ENCODE measurements at regions not wholly inside any gene's neighbourhood (a gene's known extent, or its start where the extent isn't known, plus 50 kb on each side); places are given as distances from the start of the nearest gene placed in this dataset.
"Not testable (repeated sequence)": the region's sequence is repeated elsewhere in the genome, so short reads cannot be mapped to it uniquely, and the experiment has no call there.

DNA sequence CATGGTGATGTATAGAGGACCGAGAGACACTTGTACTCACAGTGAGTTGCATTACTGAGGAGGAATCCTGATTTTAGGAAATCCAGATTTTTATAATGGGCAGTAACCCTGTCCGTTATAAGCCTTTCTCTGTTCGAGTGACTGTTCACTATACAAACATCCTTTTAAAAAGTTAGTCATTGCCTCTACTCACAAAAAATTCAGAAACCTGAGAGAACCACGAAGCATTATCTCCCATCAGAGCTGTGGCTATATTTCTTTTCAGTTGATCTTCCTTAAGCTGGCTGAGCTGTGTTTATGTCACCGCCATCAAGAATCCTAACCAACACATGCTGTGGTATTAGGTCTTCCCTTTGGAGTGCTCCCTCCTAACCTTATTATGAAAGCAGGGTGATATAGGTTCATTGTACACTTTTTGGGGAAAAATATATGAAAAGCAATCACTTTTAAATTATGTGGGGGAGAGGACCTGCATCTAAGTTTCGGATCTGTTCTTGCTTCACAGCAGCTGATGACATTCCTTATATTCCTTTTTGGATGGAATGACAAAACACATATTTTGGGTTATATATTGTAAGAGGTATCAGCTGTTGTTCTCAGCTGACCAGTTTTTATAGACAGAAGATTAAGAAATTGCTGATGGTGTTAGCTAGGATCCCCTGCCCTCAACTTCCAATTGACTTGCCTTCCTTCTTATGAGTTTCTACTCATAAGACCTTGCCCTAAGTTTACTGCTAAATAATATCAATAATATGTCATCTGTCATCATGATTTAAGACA is 465.9 kb upstream of the RASGRP1 start:
- no peak overlapping the region for H3K27ac ChIP-seq (ENCODE audit: low read depth, low read length, poor library complexity, severe bottlenecking)
- no peaks in the 10 kb centered on the region for H3K79me2 ChIP-seq (ENCODE audit: insufficient read depth, low read length)
- H3K9me2 ChIP-seq (ENCODE audit: low read depth, low read length) = no peaks in the 10 kb centered on the region
- no peaks in the 10 kb centered on the region for H3K27me3 ChIP-seq (ENCODE audit: insufficient read depth, low read length)
- no peaks in the 10 kb centered on the region for H3K36me3 ChIP-seq (ENCODE audit: insufficient read depth, low read length)
- no peaks in the 10 kb centered on the region for H3K9me3 ChIP-seq (ENCODE audit: low read length)
- H2AFZ ChIP-seq (ENCODE audit: low read length) = no peak overlapping the region
- no peaks in the 10 kb centered on the region for H4K20me1 ChIP-seq (ENCODE audit: insufficient read depth, low read length)
- no peak for TF ChIP-seq EZH2 (IDR thresholded peaks at IDR 0.05; ENCODE audit: borderline replicate concordance, low read length)
- TF ChIP-seq, protein P1, sequence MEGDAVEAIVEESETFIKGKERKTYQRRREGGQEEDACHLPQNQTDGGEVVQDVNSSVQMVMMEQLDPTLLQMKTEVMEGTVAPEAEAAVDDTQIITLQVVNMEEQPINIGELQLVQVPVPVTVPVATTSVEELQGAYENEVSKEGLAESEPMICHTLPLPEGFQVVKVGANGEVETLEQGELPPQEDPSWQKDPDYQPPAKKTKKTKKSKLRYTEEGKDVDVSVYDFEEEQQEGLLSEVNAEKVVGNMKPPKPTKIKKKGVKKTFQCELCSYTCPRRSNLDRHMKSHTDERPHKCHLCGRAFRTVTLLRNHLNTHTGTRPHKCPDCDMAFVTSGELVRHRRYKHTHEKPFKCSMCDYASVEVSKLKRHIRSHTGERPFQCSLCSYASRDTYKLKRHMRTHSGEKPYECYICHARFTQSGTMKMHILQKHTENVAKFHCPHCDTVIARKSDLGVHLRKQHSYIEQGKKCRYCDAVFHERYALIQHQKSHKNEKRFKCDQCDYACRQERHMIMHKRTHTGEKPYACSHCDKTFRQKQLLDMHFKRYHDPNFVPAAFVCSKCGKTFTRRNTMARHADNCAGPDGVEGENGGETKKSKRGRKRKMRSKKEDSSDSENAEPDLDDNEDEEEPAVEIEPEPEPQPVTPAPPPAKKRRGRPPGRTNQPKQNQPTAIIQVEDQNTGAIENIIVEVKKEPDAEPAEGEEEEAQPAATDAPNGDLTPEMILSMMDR (IDR thresholded peaks at IDR 0.05; ENCODE audit: low read length) = no peak
- H3K4me2 ChIP-seq (ENCODE audit: low read length) = no peak overlapping the region
- no peak overlapping the region for H3K9ac ChIP-seq (ENCODE audit: low read length)
- H3K4me3 ChIP-seq (ENCODE audit: low read depth, low read length, poor library complexity, severe bottlenecking) = no peak overlapping the region
- H3K4me1 ChIP-seq (ENCODE audit: insufficient read depth, low read length, severe bottlenecking) = no peaks in the 10 kb centered on the region
- no peaks in the 10 kb centered on the region for H3F3A ChIP-seq (ENCODE audit: insufficient read depth, low read length)

DNA sequence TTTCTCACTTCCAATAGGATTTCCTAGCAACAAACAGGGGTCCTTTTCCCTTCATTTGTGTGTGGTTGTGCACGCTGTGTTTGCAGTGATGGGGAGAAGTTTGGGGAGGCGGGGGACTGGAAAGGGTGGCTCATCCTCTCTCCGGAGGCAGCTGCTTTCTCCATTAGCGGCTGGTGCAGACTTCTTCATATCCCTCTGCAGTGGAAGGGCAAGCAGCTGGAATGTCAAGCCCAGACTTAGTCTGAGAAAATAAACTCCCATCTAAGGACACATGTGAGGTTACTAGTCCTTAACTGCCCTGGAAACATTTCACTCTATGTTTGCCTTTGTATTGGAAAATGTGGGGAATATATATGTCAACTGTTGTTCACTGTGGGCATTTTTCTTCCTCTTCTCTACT is 467.0 kb upstream of the RASGRP1 start:
- no peaks in the 10 kb centered on the region for H3K9me2 ChIP-seq (ENCODE audit: low read depth, low read length)
- H3K4me1 ChIP-seq (ENCODE audit: insufficient read depth, low read length, severe bottlenecking) = no peaks in the 10 kb centered on the region
- no peaks in the 10 kb centered on the region for H3K79me2 ChIP-seq (ENCODE audit: insufficient read depth, low read length)
- no peaks in the 10 kb centered on the region for H4K20me1 ChIP-seq (ENCODE audit: insufficient read depth, low read length)
- no peak overlapping the region for H2AFZ ChIP-seq (ENCODE audit: low read length)
- H3K4me2 ChIP-seq (ENCODE audit: low read length) = no peak overlapping the region
- TF ChIP-seq, protein P1 (IDR thresholded peaks at IDR 0.05; ENCODE audit: low read length) = no peak
- TF ChIP-seq EZH2 (IDR thresholded peaks at IDR 0.05; ENCODE audit: borderline replicate concordance, low read length) = no peak
- no peaks in the 10 kb centered on the region for H3K27me3 ChIP-seq (ENCODE audit: insufficient read depth, low read length)
- no peaks in the 10 kb centered on the region for H3K36me3 ChIP-seq (ENCODE audit: insufficient read depth, low read length)
- H3K9ac ChIP-seq (ENCODE audit: low read length) = no peak overlapping the region
- H3K4me3 ChIP-seq (ENCODE audit: low read depth, low read length, poor library complexity, severe bottlenecking) = no peak overlapping the region
- H3K9me3 ChIP-seq (ENCODE audit: low read length) = no peaks in the 10 kb centered on the region
- no peak overlapping the region for H3K27ac ChIP-seq (ENCODE audit: low read depth, low read length, poor library complexity, severe bottlenecking)
- H3F3A ChIP-seq (ENCODE audit: insufficient read depth, low read length) = no peaks in the 10 kb centered on the region

DNA sequence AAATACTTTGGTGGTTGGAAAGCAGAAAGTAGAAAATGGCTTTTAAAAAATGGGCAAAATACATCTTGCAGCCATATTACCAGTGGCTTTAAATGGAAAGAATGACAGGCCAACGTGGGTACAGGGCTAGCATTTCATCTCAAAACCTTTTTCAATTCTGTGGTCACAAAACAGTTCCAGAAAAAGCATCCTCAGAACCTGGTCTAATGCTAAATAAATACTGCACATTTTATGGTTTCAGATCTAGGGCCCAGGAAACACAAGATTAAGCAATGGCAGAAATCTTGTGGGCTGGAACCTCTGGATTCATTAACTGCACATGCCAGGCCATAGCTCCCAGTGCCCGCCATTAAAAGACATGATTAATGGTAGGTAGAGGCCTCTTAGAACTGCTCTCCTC is 470.2 kb upstream of the RASGRP1 start:
- TF ChIP-seq, protein P1 (IDR thresholded peaks at IDR 0.05; ENCODE audit: low read length) = no peak
- no peak overlapping the region for H3K9ac ChIP-seq (ENCODE audit: low read length)
- no peaks in the 10 kb centered on the region for H3K36me3 ChIP-seq (ENCODE audit: insufficient read depth, low read length)
- no peaks in the 10 kb centered on the region for H3K27me3 ChIP-seq (ENCODE audit: insufficient read depth, low read length)
- no peaks in the 10 kb centered on the region for H3F3A ChIP-seq (ENCODE audit: insufficient read depth, low read length)
- no peaks in the 10 kb centered on the region for H3K9me2 ChIP-seq (ENCODE audit: low read depth, low read length)
- H3K4me1 ChIP-seq (ENCODE audit: insufficient read depth, low read length, severe bottlenecking) = no peaks in the 10 kb centered on the region
- H2AFZ ChIP-seq (ENCODE audit: low read length) = no peak overlapping the region
- H3K4me2 ChIP-seq (ENCODE audit: low read length) = no peak overlapping the region
- H3K27ac ChIP-seq (ENCODE audit: low read depth, low read length, poor library complexity, severe bottlenecking) = no peak overlapping the region
- H3K9me3 ChIP-seq (ENCODE audit: low read length) = no peaks in the 10 kb centered on the region
- no peak overlapping the region for H3K4me3 ChIP-seq (ENCODE audit: low read depth, low read length, poor library complexity, severe bottlenecking)
- H3K79me2 ChIP-seq (ENCODE audit: insufficient read depth, low read length) = no peaks in the 10 kb centered on the region
- H4K20me1 ChIP-seq (ENCODE audit: insufficient read depth, low read length) = no peaks in the 10 kb centered on the region

DNA sequence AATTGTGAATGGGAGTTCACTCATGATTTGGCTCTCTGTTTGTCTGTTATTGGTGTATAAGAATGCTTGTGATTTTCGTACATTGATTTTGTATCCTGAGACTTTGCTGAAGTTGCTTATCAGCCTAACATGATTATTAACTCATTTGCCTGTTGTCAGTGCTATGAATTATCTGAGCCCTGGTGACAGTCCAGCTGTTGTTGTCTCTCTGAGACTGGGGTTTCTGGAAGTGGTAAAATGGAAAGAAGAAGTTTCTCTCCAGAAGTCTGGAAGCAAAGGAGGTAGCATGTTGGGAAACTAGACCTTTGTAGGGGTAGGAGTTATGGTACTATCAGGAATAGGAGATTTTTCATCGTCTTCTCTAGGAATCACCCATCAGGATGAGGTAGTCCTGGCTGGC is 473.0 kb upstream of the RASGRP1 start:
- not testable (repeated sequence) for H2AFZ ChIP-seq (ENCODE audit: low read length); H3K79me2 ChIP-seq (ENCODE audit: insufficient read depth, low read length); H3K9me2 ChIP-seq (ENCODE audit: low read depth, low read length); H3K27me3 ChIP-seq (ENCODE audit: insufficient read depth, low read length); H3K4me2 ChIP-seq (ENCODE audit: low read length); H3K4me1 ChIP-seq (ENCODE audit: insufficient read depth, low read length, severe bottlenecking); H3K9me3 ChIP-seq (ENCODE audit: low read length); H4K20me1 ChIP-seq (ENCODE audit: insufficient read depth, low read length); H3K36me3 ChIP-seq (ENCODE audit: insufficient read depth, low read length); H3K4me3 ChIP-seq (ENCODE audit: low read depth, low read length, poor library complexity, severe bottlenecking); H3F3A ChIP-seq (ENCODE audit: insufficient read depth, low read length); H3K27ac ChIP-seq (ENCODE audit: low read depth, low read length, poor library complexity, severe bottlenecking); H3K9ac ChIP-seq (ENCODE audit: low read length)
